Tibial nerve (tissue), 4 donors: ENCODE measurements at regions not wholly inside any gene's neighbourhood (a gene's known extent, or its start where the extent isn't known, plus 50 kb on each side); places are given as distances from the start of the nearest gene placed in this dataset.

Experiments used
- DNase-seq, 2 donors: peaks; one replicate each; pipeline ENCODE4 v3.0.0-alpha.2; 2019; ENCODE audit warnings: low spot score in 2 of 2
- H3K27ac ChIP-seq, 4 donors: fragments of 200-600 bp; sonication (generic) in 3 of 4; one replicate each; pipeline ENCODE4 v1.5.1; 2017 to 2019; ENCODE audit warnings: mild to moderate bottlenecking in 1 of 4
- H3K27me3 ChIP-seq, 2 donors: fragments of 200-600 bp; sonication (generic) in 1 of 2; one replicate each; pipeline versions ENCODE4 v1.5.1 to v1.6.0; 2017 to 2019
- H3K36me3 ChIP-seq, 3 donors: fragments of 200-600 bp; sonication (generic); one replicate each; pipeline ENCODE4 v1.5.1; 2018 to 2019
- H3K4me1 ChIP-seq, 4 donors: fragments of 200-600 bp; sonication (generic) in 3 of 4; one replicate each; pipeline ENCODE4 v1.5.1; 2017 to 2019
- H3K4me3 ChIP-seq, 4 donors: fragments of 200-600 bp; sonication (generic) in 3 of 4; one replicate each; pipeline ENCODE4 v1.5.1; 2017 to 2019; ENCODE audit warnings: mild to moderate bottlenecking in 1 of 4, moderate library complexity in 1 of 4
- H3K9me3 ChIP-seq, 4 donors: fragments of 200-600 bp; sonication (generic) in 3 of 4; one replicate each; pipeline ENCODE4 v1.5.1; 2017 to 2019
- EP300 ChIP-seq, 2 donors: sonication (generic); formaldehyde crosslinking; IDR thresholded peaks; one replicate each; pipeline ENCODE4 v1.6.1; 2017; ENCODE audit warnings: antibody characterized with exemption in 2 of 2, mild to moderate bottlenecking in 1 of 2
- POLR2A ChIP-seq, 2 donors: fragments of 450-650 bp; IDR thresholded peaks; one replicate each; pipeline ENCODE4 v1.6.1; 2017; ENCODE audit warnings: antibody characterized with exemption in 2 of 2, mild to moderate bottlenecking in 2 of 2, moderate library complexity in 2 of 2
- WGBS, 2 donors: methylation state at CpG; one replicate each; pipeline ENCODE4 v1.1.5; 2018; 5-methylcytosine and 5-hydroxymethylcytosine counted together
- TF ChIP-seq, protein P1 (sequence below), 5 experiments: fragments of 200-600 bp in 3 of 5; fragments of 450-650 bp in 2 of 5; sonication (generic) in 3 of 5; IDR thresholded peaks; one replicate each; pipeline ENCODE4 v1.5.1; 2016 to 2019; ENCODE audit warnings: antibody characterized with exemption in 5 of 5, mild to moderate bottlenecking in 3 of 5, moderate library complexity in 2 of 5

- DNase-seq = no peak
- Histone ChIP-seq H3K9me3 (no peaks in the 10 kb centered on the region), H3K27me3 (peaks cover 0 to 3% of the 10 kb centered on the region in 2 donors), H3K27ac (no peak overlapping the region), H3K36me3 (no peaks in the 10 kb centered on the region), H3K4me1 (no peaks in the 10 kb centered on the region), H3K4me3 (no peak overlapping the region)
- TF ChIP-seq POLR2A (IDR thresholded peaks at IDR 0.05) = no peak
- TF ChIP-seq, protein P1, sequence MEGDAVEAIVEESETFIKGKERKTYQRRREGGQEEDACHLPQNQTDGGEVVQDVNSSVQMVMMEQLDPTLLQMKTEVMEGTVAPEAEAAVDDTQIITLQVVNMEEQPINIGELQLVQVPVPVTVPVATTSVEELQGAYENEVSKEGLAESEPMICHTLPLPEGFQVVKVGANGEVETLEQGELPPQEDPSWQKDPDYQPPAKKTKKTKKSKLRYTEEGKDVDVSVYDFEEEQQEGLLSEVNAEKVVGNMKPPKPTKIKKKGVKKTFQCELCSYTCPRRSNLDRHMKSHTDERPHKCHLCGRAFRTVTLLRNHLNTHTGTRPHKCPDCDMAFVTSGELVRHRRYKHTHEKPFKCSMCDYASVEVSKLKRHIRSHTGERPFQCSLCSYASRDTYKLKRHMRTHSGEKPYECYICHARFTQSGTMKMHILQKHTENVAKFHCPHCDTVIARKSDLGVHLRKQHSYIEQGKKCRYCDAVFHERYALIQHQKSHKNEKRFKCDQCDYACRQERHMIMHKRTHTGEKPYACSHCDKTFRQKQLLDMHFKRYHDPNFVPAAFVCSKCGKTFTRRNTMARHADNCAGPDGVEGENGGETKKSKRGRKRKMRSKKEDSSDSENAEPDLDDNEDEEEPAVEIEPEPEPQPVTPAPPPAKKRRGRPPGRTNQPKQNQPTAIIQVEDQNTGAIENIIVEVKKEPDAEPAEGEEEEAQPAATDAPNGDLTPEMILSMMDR (IDR thresholded peaks at IDR 0.05) = no peak
- TF ChIP-seq EP300 (IDR thresholded peaks at IDR 0.05) = no peak
- 100% methylated on average over 1 of the region's 1 CpG for WGBS, 2 donors
These were observed 141.3 kb upstream of the MAOA start for GRCh38 chrX:43514820-43515219.

GRCh38 chrX:43522582-43522981 lies 133.5 kb upstream of the MAOA start:
- DNase-seq = no peak
- Histone ChIP-seq H3K36me3 (no peaks in the 10 kb centered on the region), H3K4me1 (no peaks in the 10 kb centered on the region), H3K9me3 (no peaks in the 10 kb centered on the region), H3K4me3 (no peak overlapping the region), H3K27ac (no peak overlapping the region), H3K27me3 (no peaks in the 10 kb centered on the region)
- TF ChIP-seq POLR2A (IDR thresholded peaks at IDR 0.05) (no peak), EP300 (IDR thresholded peaks at IDR 0.05) (no peak)
- 71 to 72% methylated on average over 3 of the region's 3 CpGs for WGBS, 2 donors

- no peaks in the 10 kb centered on the region for H3K4me1 ChIP-seq
- no peaks in the 10 kb centered on the region for H3K27me3 ChIP-seq
- TF ChIP-seq EP300 (IDR thresholded peaks at IDR 0.05) (no peak), POLR2A (IDR thresholded peaks at IDR 0.05) (no peak)
- TF ChIP-seq, protein P1 (IDR thresholded peaks at IDR 0.05) = no peak
- H3K4me3 ChIP-seq = no peak overlapping the region
- H3K27ac ChIP-seq = no peak overlapping the region
- 72 to 86% methylated on average over 5 of the region's 5 CpGs for WGBS, 2 donors
- no peak for DNase-seq
- H3K9me3 ChIP-seq = no peaks in the 10 kb centered on the region
- no peaks in the 10 kb centered on the region for H3K36me3 ChIP-seq
These were observed 130.0 kb upstream of the MAOA start for GRCh38 chrX:43525901-43526610.

GRCh38 chrX:43526878-43527277 lies 129.2 kb upstream of the MAOA start:
- WGBS, 2 donors = 80 to 88% methylated on average over 2 of the region's 2 CpGs
- Histone ChIP-seq H3K9me3 (no peaks in the 10 kb centered on the region), H3K27me3 (no peaks in the 10 kb centered on the region), H3K27ac (no peak overlapping the region), H3K36me3 (no peaks in the 10 kb centered on the region), H3K4me1 (no peaks in the 10 kb centered on the region), H3K4me3 (no peak overlapping the region)
- DNase-seq = no peak
- no peak for TF ChIP-seq EP300 (IDR thresholded peaks at IDR 0.05)
- TF ChIP-seq, protein P1 (IDR thresholded peaks at IDR 0.05) = no peak
- TF ChIP-seq POLR2A (IDR thresholded peaks at IDR 0.05) = no peak

GRCh38 chrX:43527801-43528200 lies 128.3 kb upstream of the MAOA start:
- no peaks in the 10 kb centered on the region for H3K36me3 ChIP-seq
- 80 to 86% methylated on average over 3 of the region's 3 CpGs for WGBS, 2 donors
- no peak for DNase-seq
- H3K9me3 ChIP-seq = no peaks in the 10 kb centered on the region
- H3K4me1 ChIP-seq = no peaks in the 10 kb centered on the region
- H3K4me3 ChIP-seq = no peak overlapping the region
- TF ChIP-seq POLR2A (IDR thresholded peaks at IDR 0.05) (no peak), EP300 (IDR thresholded peaks at IDR 0.05) (no peak)
- TF ChIP-seq, protein P1 (IDR thresholded peaks at IDR 0.05) = no peak
- H3K27me3 ChIP-seq = no peaks in the 10 kb centered on the region
- H3K27ac ChIP-seq = no peak overlapping the region
